CD4-positive, alpha-beta T cell (primary cell): ENCODE measurements at regions not wholly inside any gene's neighbourhood (a gene's known extent, or its start where the extent isn't known, plus 50 kb on each side); places are given as distances from the start of the nearest gene placed in this dataset.

Experiments used
- ATAC-seq: fragments of 200-7000 bp; cut with Tn5 transposase; one replicate; pipeline ENCODE4 v1.10.0; 2022; ENCODE audit warnings: mild to moderate bottlenecking; ENCODE audit not compliant: poor library complexity
- CTCF ChIA-PET: fragments of 350-600 bp; sonication (Branson Sonifier 250); formaldehyde crosslinking; loops from one replicate; lab custom pipeline; 2021; ENCODE audit warnings: antibody characterized with exemption, inconsistent platforms; lab: Charles Lee
- POLR2A ChIA-PET: fragments of 350-600 bp; sonication (Branson Sonifier 250); formaldehyde crosslinking; loops from one replicate; lab custom pipeline; 2021; ENCODE audit warnings: antibody characterized with exemption, inconsistent platforms; lab: Charles Lee
- DNase-seq, 14 experiments: peaks; one replicate each; pipeline ENCODE4 v3.0.0-alpha.2; 2013 to 2020; ENCODE audit warnings: mixed read lengths in 2 of 14
- H3K27ac ChIP-seq, 2 donors: one replicate each; pipeline versions ENCODE4 v1.5.1 to v1.7.0; 2013; ENCODE audit warnings: low read length in 2 of 2, low read depth in 1 of 2, mild to moderate bottlenecking in 1 of 2
- H3K27me3 ChIP-seq, 2 experiments: 1 replicate in 1 of 2; 2 replicates in 1 of 2; pipeline versions ENCODE4 v1.6.1 to v1.7.0; 2013; ENCODE audit warnings: low read length in 2 of 2, control low read depth in 1 of 2, mild to moderate bottlenecking in 1 of 2, moderate library complexity in 1 of 2; ENCODE audit not compliant: insufficient read depth in 2 of 2, control insufficient read depth in 1 of 2
- H3K36me3 ChIP-seq: one replicate; pipeline ENCODE4 v1.6.1; 2013; ENCODE audit warnings: low read length, control low read depth; ENCODE audit not compliant: insufficient read depth
- H3K4me1 ChIP-seq: one replicate; pipeline ENCODE4 v1.6.1; 2013; ENCODE audit warnings: low read length, control low read depth; ENCODE audit not compliant: insufficient read depth
- H3K4me3 ChIP-seq: one replicate; pipeline ENCODE4 v1.5.1; 2013; ENCODE audit warnings: mild to moderate bottlenecking, low read length, moderate library complexity
- H3K9me3 ChIP-seq, 2 experiments: 1 replicate in 1 of 2; 2 replicates in 1 of 2; pipeline versions ENCODE4 v1.6.1 to v1.7.0; 2013; ENCODE audit warnings: low read length in 2 of 2, mild to moderate bottlenecking in 2 of 2, control low read depth in 1 of 2, moderate library complexity in 1 of 2; ENCODE audit not compliant: control insufficient read depth in 1 of 2, insufficient read depth in 1 of 2
- H3K27ac Mint-ChIP-seq: one replicate; pipeline ENCODE4 v1.8.0; 2020; ENCODE audit warnings: mixed read lengths
- H3K27me3 Mint-ChIP-seq: one replicate; pipeline ENCODE4 v1.8.0; 2021; ENCODE audit warnings: mixed read lengths
- H3K36me3 Mint-ChIP-seq: one replicate; pipeline ENCODE4 v1.8.0; 2021; ENCODE audit warnings: low read depth, mixed read lengths
- H3K4me1 Mint-ChIP-seq: one replicate; pipeline ENCODE4 v1.8.0; 2021; ENCODE audit warnings: low read depth, mixed read lengths
- H3K4me3 Mint-ChIP-seq: one replicate; pipeline ENCODE4 v1.8.0; 2020; ENCODE audit warnings: mild to moderate bottlenecking, mixed read lengths
- H3K9me3 Mint-ChIP-seq: one replicate; pipeline ENCODE4 v1.8.0; 2020; ENCODE audit warnings: mixed read lengths
- CTCF ChIP-seq: fragments of 200-600 bp; IDR thresholded peaks from one replicate; pipeline ENCODE4 v1.8.0; 2022; ENCODE audit warnings: antibody characterized with exemption, mild to moderate bottlenecking
- intact Hi-C, 2 experiments: fragments of 100-400 bp; cut with DNase I in 1 of 2; cut with micrococcal nuclease in 1 of 2; formaldehyde crosslinking; loops; one replicate each; pipeline versions ENCODE4 v1.15.1 to v1.9.0; 2023 to 2025; cut with DNase I, micrococcal nuclease

- Mint-ChIP-seq H3K36me3 (no peaks in the 10 kb centered on the region), H3K9me3 (no peaks in the 10 kb centered on the region), H3K27ac (no peak overlapping the region), H3K4me1 (no peaks in the 10 kb centered on the region), H3K4me3 (no peak overlapping the region), H3K27me3 (no peaks in the 10 kb centered on the region)
- no peaks in the 10 kb centered on the region for H3K9me3 ChIP-seq
- ChIA-PET CTCF (no interaction called here), POLR2A (interaction anchor here (1.6 to 5.8 kb wide), 2 partner anchors 14 to 47 kb away, joined by 5 to 20 read pairs; no protein-coding TSS in a partner anchor)
- no peaks in the 10 kb centered on the region for H3K27me3 ChIP-seq
- no peak for ATAC-seq
- no peaks in the 10 kb centered on the region for H3K4me1 ChIP-seq
- no peak overlapping the region for H3K27ac ChIP-seq
- TF ChIP-seq CTCF = no peak
- intact Hi-C loops = loop anchor here in 1 of 2 experiments (2.0 kb wide), 1 partner anchor 13 kb away; no protein-coding TSS in a partner anchor
- no peaks in the 10 kb centered on the region for H3K36me3 ChIP-seq
- peak in 1 of 14 experiments; percentile 24 for DNase-seq
- no peak overlapping the region for H3K4me3 ChIP-seq
Observed at GRCh38 chr1:193525917-193526710, 339.7 kb upstream of the B3GALT2 start.

- Mint-ChIP-seq H3K4me1 (no peaks in the 10 kb centered on the region), H3K9me3 (no peaks in the 10 kb centered on the region), H3K4me3 (no peak overlapping the region), H3K27me3 (no peaks in the 10 kb centered on the region), H3K27ac (no peak overlapping the region), H3K36me3 (no peaks in the 10 kb centered on the region)
- Histone ChIP-seq H3K27ac (no peak overlapping the region), H3K4me3 (no peak overlapping the region), H3K4me1 (no peaks in the 10 kb centered on the region), H3K27me3 (no peaks in the 10 kb centered on the region), H3K9me3 (no peaks in the 10 kb centered on the region), H3K36me3 (no peaks in the 10 kb centered on the region)
- ATAC-seq = no peak
- TF ChIP-seq CTCF = no peak
- intact Hi-C loops = no loop called here
- ChIA-PET CTCF (interaction anchor here (1.0 kb wide), 1 partner anchor 29 kb away, joined by 3 read pairs; no protein-coding TSS in a partner anchor), POLR2A (interaction anchor here (1.2 to 5.8 kb wide), 3 partner anchors 9 to 46 kb away, joined by 3 to 20 read pairs (median 5); no protein-coding TSS in a partner anchor)
- DNase-seq = no peak
Observed at GRCh38 chr1:193525411-193525810, 339.0 kb upstream of the B3GALT2 start.

GRCh38 chr1:193524616-193525015 is 338.2 kb upstream of the B3GALT2 start:
- no peaks in the 10 kb centered on the region for H3K4me1 Mint-ChIP-seq
- Histone ChIP-seq H3K9me3 (no peaks in the 10 kb centered on the region), H3K27ac (no peak overlapping the region), H3K27me3 (no peaks in the 10 kb centered on the region), H3K36me3 (no peaks in the 10 kb centered on the region), H3K4me3 (no peak overlapping the region), H3K4me1 (no peaks in the 10 kb centered on the region)
- no peaks in the 10 kb centered on the region for H3K27me3 Mint-ChIP-seq
- H3K27ac Mint-ChIP-seq = no peak overlapping the region
- ATAC-seq = no peak
- H3K9me3 Mint-ChIP-seq = no peaks in the 10 kb centered on the region
- no peaks in the 10 kb centered on the region for H3K36me3 Mint-ChIP-seq
- no peak for DNase-seq
- ChIA-PET CTCF (interaction anchor here (1.0 kb wide), 1 partner anchor 28 kb away, joined by 3 read pairs; no protein-coding TSS in a partner anchor), POLR2A (interaction anchor here (1.2 to 5.8 kb wide), 4 partner anchors 10 to 45 kb away, joined by 3 to 20 read pairs (median 4); no protein-coding TSS in a partner anchor)
- no peak for TF ChIP-seq CTCF
- intact Hi-C loops = no loop called here
- H3K4me3 Mint-ChIP-seq = no peak overlapping the region
